ENCODE measurements at regions not wholly inside any gene's neighbourhood (a gene's known extent, or its start where the extent isn't known, plus 50 kb on each side); places are given as distances from the start of the nearest gene placed in this dataset.

DNA sequence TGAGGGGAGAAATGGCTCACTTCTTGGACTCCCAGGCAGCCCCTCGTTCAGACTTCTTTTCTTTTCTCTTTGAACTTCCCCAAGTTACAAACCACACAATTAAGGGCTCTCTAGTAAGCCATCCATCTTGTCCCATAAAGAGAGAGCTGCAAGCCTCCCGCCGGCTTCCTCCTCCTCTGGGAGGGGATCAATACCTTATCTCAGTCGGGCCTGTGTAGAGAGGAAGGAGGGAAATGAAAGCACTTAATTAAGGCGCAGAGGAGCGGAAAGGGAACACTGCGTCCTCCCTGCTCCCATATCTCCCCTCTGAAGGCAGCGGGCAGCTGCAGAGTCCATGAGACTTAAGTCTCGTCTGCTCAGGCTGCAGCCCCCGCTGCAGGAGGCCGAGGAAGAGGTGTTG, 112.6 kb upstream of the CSF3R start:
- POLR2A ChIA-PET: no interaction called here
- Histone ChIP-seq H3K9me3 (ENCODE audit: control insufficient read depth, insufficient read depth, low read length) (no peaks in the 10 kb centered on the region), H3K4me3 (ENCODE audit: low read depth, low read length) (no peak overlapping the region), H3K27ac (ENCODE audit: low read depth, low read length) (no peak overlapping the region), H3K27me3 (ENCODE audit: control insufficient read depth, insufficient read depth, low read length) (peaks cover 5% of the 10 kb centered on the region)
- TF ChIP-seq, protein P1, sequence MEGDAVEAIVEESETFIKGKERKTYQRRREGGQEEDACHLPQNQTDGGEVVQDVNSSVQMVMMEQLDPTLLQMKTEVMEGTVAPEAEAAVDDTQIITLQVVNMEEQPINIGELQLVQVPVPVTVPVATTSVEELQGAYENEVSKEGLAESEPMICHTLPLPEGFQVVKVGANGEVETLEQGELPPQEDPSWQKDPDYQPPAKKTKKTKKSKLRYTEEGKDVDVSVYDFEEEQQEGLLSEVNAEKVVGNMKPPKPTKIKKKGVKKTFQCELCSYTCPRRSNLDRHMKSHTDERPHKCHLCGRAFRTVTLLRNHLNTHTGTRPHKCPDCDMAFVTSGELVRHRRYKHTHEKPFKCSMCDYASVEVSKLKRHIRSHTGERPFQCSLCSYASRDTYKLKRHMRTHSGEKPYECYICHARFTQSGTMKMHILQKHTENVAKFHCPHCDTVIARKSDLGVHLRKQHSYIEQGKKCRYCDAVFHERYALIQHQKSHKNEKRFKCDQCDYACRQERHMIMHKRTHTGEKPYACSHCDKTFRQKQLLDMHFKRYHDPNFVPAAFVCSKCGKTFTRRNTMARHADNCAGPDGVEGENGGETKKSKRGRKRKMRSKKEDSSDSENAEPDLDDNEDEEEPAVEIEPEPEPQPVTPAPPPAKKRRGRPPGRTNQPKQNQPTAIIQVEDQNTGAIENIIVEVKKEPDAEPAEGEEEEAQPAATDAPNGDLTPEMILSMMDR (IDR thresholded peaks at IDR 0.05; ENCODE audit: low read depth, low read length): no peak
- CTCF ChIA-PET: no interaction called here
- no peak for DNase-seq (ENCODE audit: low read depth, low spot score)

DNA sequence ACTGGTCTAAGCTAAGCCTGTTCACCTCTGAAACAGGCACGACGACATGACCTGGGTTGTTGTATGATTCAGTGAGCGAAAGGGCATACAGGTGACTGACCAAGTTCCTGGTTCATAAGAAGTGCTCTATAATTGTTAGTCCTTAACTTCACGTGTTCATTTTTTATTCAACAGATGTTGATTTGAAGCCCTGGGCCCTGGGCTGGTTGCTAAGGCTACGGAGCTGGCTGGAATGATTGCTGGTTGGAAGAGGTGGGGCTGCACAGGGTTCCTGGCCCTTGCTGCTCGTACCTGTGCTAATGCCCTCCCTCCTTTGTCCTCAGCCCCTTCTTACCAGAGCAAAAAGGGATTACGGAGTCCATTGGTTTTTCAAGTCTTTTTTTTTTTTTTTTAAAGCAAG, 111.3 kb upstream of the CSF3R start:
- TF ChIP-seq, protein P1 (IDR thresholded peaks at IDR 0.05; ENCODE audit: low read depth, low read length): no peak
- POLR2A ChIA-PET: no interaction called here
- H3K4me3 ChIP-seq (ENCODE audit: low read depth, low read length): no peak overlapping the region
- DNase-seq (ENCODE audit: low read depth, low spot score): no peak
- peaks cover 5% of the 10 kb centered on the region for H3K27me3 ChIP-seq (ENCODE audit: control insufficient read depth, insufficient read depth, low read length)
- H3K27ac ChIP-seq (ENCODE audit: low read depth, low read length): no peak overlapping the region
- no peaks in the 10 kb centered on the region for H3K9me3 ChIP-seq (ENCODE audit: control insufficient read depth, insufficient read depth, low read length)
- CTCF ChIA-PET: interaction anchor here (0.6 kb wide), 1 partner anchor 749 kb away, joined by 4 read pairs; no protein-coding TSS in a partner anchor

DNA sequence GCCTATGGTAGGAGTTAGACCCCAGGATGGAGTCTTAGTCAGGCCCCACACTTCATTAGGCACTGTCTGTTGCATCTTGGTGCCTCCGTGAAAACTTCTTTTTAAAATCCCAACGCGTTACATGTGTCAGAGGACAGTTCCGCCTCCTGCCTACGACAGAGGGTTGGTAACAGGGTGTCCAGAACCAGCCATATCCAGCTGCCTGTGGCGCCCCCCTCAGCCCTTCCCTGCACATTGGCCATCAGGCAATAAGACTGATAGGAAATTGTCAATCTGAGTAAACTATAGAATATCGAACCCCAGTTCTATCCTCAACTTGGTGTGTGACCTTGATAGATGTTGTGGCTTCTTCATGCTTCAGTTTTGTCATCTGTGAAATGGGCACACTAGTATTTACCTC, 108.6 kb upstream of the CSF3R start:
- CTCF ChIA-PET: no interaction called here
- TF ChIP-seq, protein P1 (IDR thresholded peaks at IDR 0.05; ENCODE audit: low read depth, low read length): no peak

GRCh38 chr1:36590771-36591170, 108.1 kb upstream of the CSF3R start:
- H3K27me3 ChIP-seq (ENCODE audit: control insufficient read depth, insufficient read depth, low read length): peaks cover 8% of the 10 kb centered on the region
- TF ChIP-seq, protein P1 (IDR thresholded peaks at IDR 0.05; ENCODE audit: low read depth, low read length): no peak
- POLR2A ChIA-PET: no interaction called here
- no peak overlapping the region for H3K4me3 ChIP-seq (ENCODE audit: low read depth, low read length)
- no peak for DNase-seq (ENCODE audit: low read depth, low spot score)
- CTCF ChIA-PET: interaction anchor here (1.6 kb wide), 1 partner anchor 15 kb away, joined by 5 read pairs; no protein-coding TSS in a partner anchor
- H3K9me3 ChIP-seq (ENCODE audit: control insufficient read depth, insufficient read depth, low read length): no peaks in the 10 kb centered on the region
- H3K27ac ChIP-seq (ENCODE audit: low read depth, low read length): no peak overlapping the region

More for the DNA sequence above, 108.6 kb upstream of the CSF3R start:
- no peak for DNase-seq (ENCODE audit: low read depth, low spot score)
- H3K27me3 ChIP-seq (ENCODE audit: control insufficient read depth, insufficient read depth, low read length): peaks cover 5% of the 10 kb centered on the region
- no peak overlapping the region for H3K27ac ChIP-seq (ENCODE audit: low read depth, low read length)
- no peaks in the 10 kb centered on the region for H3K9me3 ChIP-seq (ENCODE audit: control insufficient read depth, insufficient read depth, low read length)
- POLR2A ChIA-PET: no interaction called here
- H3K4me3 ChIP-seq (ENCODE audit: low read depth, low read length): no peak overlapping the region

DNA sequence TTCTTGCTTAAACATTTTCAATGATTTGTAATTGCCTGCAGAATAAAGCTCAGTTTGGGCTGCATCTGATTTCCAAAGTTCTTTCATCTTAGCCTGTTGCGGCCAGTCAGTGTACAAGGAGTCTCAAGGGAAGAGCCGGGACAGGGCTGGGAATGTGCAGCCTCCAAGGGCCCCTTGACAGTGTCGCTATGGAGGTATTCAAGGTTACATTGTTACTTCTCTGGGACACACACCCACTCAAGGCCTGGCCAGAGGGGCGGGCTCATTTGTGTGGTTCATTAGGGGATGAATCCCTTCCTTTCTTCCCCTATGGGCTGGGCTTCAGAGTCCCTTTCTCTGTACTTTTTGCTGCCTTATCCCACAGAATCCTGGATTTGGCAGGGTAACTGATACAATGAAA, 107.6 kb upstream of the CSF3R start:
- H3K27me3 ChIP-seq (ENCODE audit: control insufficient read depth, insufficient read depth, low read length): peaks cover 6% of the 10 kb centered on the region
- no peak for DNase-seq (ENCODE audit: low read depth, low spot score)
- ChIA-PET CTCF (interaction anchor here (1.6 kb wide), 1 partner anchor 14 kb away, joined by 5 read pairs; no protein-coding TSS in a partner anchor), POLR2A (no interaction called here)
- no peak overlapping the region for H3K4me3 ChIP-seq (ENCODE audit: low read depth, low read length)
- no peak overlapping the region for H3K27ac ChIP-seq (ENCODE audit: low read depth, low read length)
- no peaks in the 10 kb centered on the region for H3K9me3 ChIP-seq (ENCODE audit: control insufficient read depth, insufficient read depth, low read length)
- TF ChIP-seq, protein P1 (IDR thresholded peaks at IDR 0.05; ENCODE audit: low read depth, low read length): no peak

Data from AG04450 (cell line).